IMR-90 (cell line): ENCODE measurements at regions not wholly inside any gene's neighbourhood (a gene's known extent, or its start where the extent isn't known, plus 50 kb on each side); places are given as distances from the start of the nearest gene placed in this dataset.

Experiments used
- BHLHE40 ChIP-seq: fragments of 150-350 bp; IDR thresholded peaks from 2 replicates; pipeline ENCODE4 v1.6.1; 2016; ENCODE audit warnings: mild to moderate bottlenecking, low read depth, low read length
- CEBPB ChIP-seq: IDR thresholded peaks from 2 replicates; pipeline ENCODE4 v1.6.1; 2012; ENCODE audit warnings: low read depth, low read length, improper control_type of control experiment
- NFE2L2 ChIP-seq: fragments of 150-350 bp; IDR thresholded peaks from 2 replicates; pipeline ENCODE4 v1.6.1; 2016; ENCODE audit warnings: low read depth, mild to moderate bottlenecking, low read length
- POLR2A ChIP-seq: IDR thresholded peaks from 2 replicates; pipeline ENCODE4 v1.6.1; 2012; ENCODE audit warnings: mild to moderate bottlenecking, low read depth, low read length
- RAD21 ChIP-seq: IDR thresholded peaks from 2 replicates; pipeline ENCODE4 v1.6.1; 2012; ENCODE audit warnings: low read length, improper control_type of control experiment
- RCOR1 ChIP-seq: IDR thresholded peaks from 2 replicates; pipeline ENCODE4 v1.6.1; 2012; ENCODE audit warnings: mild to moderate bottlenecking, low read length, improper control_type of control experiment; ENCODE audit not compliant: insufficient replicate concordance
- RFX5 ChIP-seq: IDR thresholded peaks from 2 replicates; pipeline ENCODE4 v1.8.0; 2012; ENCODE audit warnings: low read depth, mild to moderate bottlenecking, low read length, moderate library complexity
- TF ChIP-seq, protein P1 (sequence below): conservative IDR thresholded peaks from 2 replicates; pipeline ENCODE4 v1.5.1; 2012; ENCODE audit warnings: mild to moderate bottlenecking, low read depth, low read length, improper control_type of control experiment

DNA sequence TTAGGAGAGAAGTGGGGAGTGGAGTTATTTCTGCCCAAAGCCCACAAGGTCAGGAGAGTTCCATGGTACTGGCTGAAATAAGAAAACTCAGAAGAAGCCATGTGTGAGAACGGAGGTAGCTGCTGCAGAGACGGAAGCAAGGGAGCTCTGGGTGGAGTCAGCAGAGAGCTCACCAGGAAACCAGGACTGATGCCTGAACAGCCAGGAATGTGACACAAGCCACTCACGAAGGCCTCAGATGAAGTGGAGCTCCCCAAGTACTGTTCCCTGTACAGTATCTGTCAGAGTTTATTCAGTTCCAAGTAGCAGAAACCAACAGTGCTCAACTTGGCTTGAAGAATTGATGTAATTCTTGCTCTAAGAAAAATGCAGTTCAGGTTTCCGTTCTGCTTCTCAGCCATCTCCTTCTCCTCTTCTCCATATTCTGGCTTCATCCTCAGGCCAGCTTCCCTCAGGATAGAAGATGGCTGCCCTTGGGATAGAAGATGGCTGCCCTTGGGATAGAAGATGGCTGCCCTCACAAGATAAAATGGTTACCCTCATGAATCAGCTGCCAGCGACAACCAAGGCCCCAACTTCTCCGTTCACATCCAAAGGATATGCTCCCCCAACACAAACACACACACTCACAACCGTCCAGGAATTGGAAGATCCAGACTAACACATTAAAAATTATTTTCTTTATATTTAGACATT lies 117.4 kb upstream of the SH3BP4 start:
- no peak for TF ChIP-seq POLR2A
- no peak for TF ChIP-seq NFE2L2
- TF ChIP-seq, protein P1, sequence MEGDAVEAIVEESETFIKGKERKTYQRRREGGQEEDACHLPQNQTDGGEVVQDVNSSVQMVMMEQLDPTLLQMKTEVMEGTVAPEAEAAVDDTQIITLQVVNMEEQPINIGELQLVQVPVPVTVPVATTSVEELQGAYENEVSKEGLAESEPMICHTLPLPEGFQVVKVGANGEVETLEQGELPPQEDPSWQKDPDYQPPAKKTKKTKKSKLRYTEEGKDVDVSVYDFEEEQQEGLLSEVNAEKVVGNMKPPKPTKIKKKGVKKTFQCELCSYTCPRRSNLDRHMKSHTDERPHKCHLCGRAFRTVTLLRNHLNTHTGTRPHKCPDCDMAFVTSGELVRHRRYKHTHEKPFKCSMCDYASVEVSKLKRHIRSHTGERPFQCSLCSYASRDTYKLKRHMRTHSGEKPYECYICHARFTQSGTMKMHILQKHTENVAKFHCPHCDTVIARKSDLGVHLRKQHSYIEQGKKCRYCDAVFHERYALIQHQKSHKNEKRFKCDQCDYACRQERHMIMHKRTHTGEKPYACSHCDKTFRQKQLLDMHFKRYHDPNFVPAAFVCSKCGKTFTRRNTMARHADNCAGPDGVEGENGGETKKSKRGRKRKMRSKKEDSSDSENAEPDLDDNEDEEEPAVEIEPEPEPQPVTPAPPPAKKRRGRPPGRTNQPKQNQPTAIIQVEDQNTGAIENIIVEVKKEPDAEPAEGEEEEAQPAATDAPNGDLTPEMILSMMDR, result no peak
- TF ChIP-seq BHLHE40, result no peak
- TF ChIP-seq RCOR1, result no peak
- no peak for TF ChIP-seq RFX5
- TF ChIP-seq RAD21, result no peak
- TF ChIP-seq CEBPB, result no peak
